C4-2B (cell line): ENCODE measurements at regions not wholly inside any gene's neighbourhood (a gene's known extent, or its start where the extent isn't known, plus 50 kb on each side); places are given as distances from the start of the nearest gene placed in this dataset.

ENCODE experiments used
- H3K27ac ChIP-seq: fragments of 450-650 bp; 2 replicates; pipeline ENCODE4 v1.5.1; 2017
- CTCF ChIP-seq: fragments of 450-650 bp; conservative IDR thresholded peaks from 2 replicates; pipeline ENCODE4 v1.5.1; 2017; ENCODE audit warnings: mild to moderate bottlenecking
- ZFX ChIP-seq: fragments of 450-650 bp; IDR thresholded peaks from 2 replicates; pipeline ENCODE4 v1.6.1; 2017

GRCh38 chr3:147538034-147538433 is 128.9 kb downstream of the ZIC1 start:
- H3K27ac ChIP-seq: no peak overlapping the region
- no peak for TF ChIP-seq ZFX
- no peak for TF ChIP-seq CTCF

- TF ChIP-seq CTCF (no peak), ZFX (no peak)
- no peak overlapping the region for H3K27ac ChIP-seq
Measured at GRCh38 chr3:147540921-147541320, 131.8 kb downstream of the ZIC1 start.

GRCh38 chr3:147544290-147544689 is 135.1 kb downstream of the ZIC1 start:
- TF ChIP-seq ZFX: no peak
- TF ChIP-seq CTCF: no peak
- H3K27ac ChIP-seq: no peak overlapping the region

GRCh38 chr3:147551491-147551890 is 142.3 kb downstream of the ZIC1 start:
- H3K27ac ChIP-seq: no peak overlapping the region
- TF ChIP-seq ZFX (no peak), CTCF (no peak)

- no peak overlapping the region for H3K27ac ChIP-seq
- TF ChIP-seq ZFX (no peak), CTCF (no peak)
Measured at GRCh38 chr3:147554332-147554731, 145.2 kb downstream of the ZIC1 start.

GRCh38 chr3:147572970-147573340 is 163.8 kb downstream of the ZIC1 start:
- H3K27ac ChIP-seq: no peak overlapping the region
- no peak for TF ChIP-seq ZFX
- TF ChIP-seq CTCF: no peak

GRCh38 chr3:147574621-147575020 is 165.5 kb downstream of the ZIC1 start:
- H3K27ac ChIP-seq: no peak overlapping the region
- TF ChIP-seq CTCF (no peak), ZFX (no peak)
